ENCODE measurements at regions not wholly inside any gene's neighbourhood (a gene's known extent, or its start where the extent isn't known, plus 50 kb on each side); places are given as distances from the start of the nearest gene placed in this dataset.

DNA sequence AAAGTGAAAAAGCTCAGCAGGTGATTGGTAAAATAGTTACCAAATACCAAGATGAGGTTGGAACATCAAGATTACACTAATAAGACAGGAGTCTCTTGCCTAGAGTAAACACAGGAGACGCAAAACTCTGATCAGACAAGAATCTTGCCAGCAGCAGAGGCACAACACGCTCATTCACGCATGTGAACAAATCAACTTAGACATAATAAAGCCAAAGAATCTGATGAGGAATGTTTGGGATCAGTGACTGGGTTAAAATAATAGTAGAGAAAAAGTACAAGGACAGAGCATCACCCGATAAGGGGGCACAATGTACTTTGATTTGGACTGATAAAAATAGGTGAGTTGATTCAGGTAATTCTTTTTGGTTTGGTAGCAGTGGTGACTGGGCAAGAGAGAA, 159.5 kb upstream of the GRIP1 start (continued):
- TF ChIP-seq, protein P1, sequence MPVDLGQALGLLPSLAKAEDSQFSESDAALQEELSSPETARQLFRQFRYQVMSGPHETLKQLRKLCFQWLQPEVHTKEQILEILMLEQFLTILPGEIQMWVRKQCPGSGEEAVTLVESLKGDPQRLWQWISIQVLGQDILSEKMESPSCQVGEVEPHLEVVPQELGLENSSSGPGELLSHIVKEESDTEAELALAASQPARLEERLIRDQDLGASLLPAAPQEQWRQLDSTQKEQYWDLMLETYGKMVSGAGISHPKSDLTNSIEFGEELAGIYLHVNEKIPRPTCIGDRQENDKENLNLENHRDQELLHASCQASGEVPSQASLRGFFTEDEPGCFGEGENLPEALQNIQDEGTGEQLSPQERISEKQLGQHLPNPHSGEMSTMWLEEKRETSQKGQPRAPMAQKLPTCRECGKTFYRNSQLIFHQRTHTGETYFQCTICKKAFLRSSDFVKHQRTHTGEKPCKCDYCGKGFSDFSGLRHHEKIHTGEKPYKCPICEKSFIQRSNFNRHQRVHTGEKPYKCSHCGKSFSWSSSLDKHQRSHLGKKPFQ (tag by site-specific recombination; IDR thresholded peaks at IDR 0.05): no peak
- TF ChIP-seq ZNF555 (tag by site-specific recombination; conservative IDR thresholded peaks at IDR 0.05): no peak

DNA sequence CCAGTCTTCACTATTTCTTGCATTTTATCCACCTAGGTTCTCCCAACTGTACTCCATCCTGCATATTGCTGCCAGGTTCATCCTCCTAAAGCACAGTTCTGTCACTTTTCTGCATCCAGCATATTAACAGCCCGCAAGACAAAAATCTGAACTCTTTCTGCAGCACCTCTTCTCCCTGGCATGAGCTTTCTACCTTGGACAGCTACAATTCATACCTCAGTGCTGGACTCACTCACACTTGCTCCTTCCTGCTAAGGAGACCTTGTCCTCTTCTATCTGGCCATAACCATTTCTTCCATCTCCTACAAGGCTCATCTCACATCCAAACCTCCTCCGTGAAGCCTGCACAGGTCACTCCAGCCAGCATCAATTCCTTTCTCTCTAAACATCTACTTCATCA, 170.1 kb upstream of the GRIP1 start:
- no peaks in the 10 kb centered on the region for H3K4me1 ChIP-seq (ENCODE audit: control insufficient read depth, insufficient read depth, low read length)
- ChIA-PET CTCF (no interaction called here), POLR2A (no interaction called here)
- H3K9me3 ChIP-seq (ENCODE audit: control insufficient read depth, insufficient read depth, low read depth, low read length): no peaks in the 10 kb centered on the region
- TF ChIP-seq, protein P1 (tag by site-specific recombination; IDR thresholded peaks at IDR 0.05): 0 out of 2 replicates have a peak, but pooled peaks have one; percentile 25
- TF ChIP-seq, protein P2, sequence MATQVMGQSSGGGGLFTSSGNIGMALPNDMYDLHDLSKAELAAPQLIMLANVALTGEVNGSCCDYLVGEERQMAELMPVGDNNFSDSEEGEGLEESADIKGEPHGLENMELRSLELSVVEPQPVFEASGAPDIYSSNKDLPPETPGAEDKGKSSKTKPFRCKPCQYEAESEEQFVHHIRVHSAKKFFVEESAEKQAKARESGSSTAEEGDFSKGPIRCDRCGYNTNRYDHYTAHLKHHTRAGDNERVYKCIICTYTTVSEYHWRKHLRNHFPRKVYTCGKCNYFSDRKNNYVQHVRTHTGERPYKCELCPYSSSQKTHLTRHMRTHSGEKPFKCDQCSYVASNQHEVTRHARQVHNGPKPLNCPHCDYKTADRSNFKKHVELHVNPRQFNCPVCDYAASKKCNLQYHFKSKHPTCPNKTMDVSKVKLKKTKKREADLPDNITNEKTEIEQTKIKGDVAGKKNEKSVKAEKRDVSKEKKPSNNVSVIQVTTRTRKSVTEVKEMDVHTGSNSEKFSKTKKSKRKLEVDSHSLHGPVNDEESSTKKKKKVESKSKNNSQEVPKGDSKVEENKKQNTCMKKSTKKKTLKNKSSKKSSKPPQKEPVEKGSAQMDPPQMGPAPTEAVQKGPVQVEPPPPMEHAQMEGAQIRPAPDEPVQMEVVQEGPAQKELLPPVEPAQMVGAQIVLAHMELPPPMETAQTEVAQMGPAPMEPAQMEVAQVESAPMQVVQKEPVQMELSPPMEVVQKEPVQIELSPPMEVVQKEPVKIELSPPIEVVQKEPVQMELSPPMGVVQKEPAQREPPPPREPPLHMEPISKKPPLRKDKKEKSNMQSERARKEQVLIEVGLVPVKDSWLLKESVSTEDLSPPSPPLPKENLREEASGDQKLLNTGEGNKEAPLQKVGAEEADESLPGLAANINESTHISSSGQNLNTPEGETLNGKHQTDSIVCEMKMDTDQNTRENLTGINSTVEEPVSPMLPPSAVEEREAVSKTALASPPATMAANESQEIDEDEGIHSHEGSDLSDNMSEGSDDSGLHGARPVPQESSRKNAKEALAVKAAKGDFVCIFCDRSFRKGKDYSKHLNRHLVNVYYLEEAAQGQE (tag by site-specific recombination; IDR thresholded peaks at IDR 0.05): peak; percentile 98
- no peak for TF ChIP-seq ZNF239 (tag by site-specific recombination; IDR thresholded peaks at IDR 0.05)
- H3K36me3 ChIP-seq (ENCODE audit: control insufficient read depth in 2 of 2, insufficient read depth in 1 of 2, low read length in 2 of 2): no peaks in the 10 kb centered on the region
- H3K4me3 ChIP-seq (ENCODE audit: low read depth, low read length): no peak overlapping the region
- no peak overlapping the region for H3K27ac ChIP-seq (ENCODE audit: extremely low read depth, low read depth, low read length)

GRCh38 chr12:66851134-66851533, 172.3 kb upstream of the GRIP1 start:
- Histone ChIP-seq H3K9me3 (ENCODE audit: control insufficient read depth, insufficient read depth, low read depth, low read length) (no peaks in the 10 kb centered on the region), H3K27ac (ENCODE audit: extremely low read depth, low read depth, low read length) (no peak overlapping the region), H3K36me3 (ENCODE audit: control insufficient read depth in 2 of 2, insufficient read depth in 1 of 2, low read length in 2 of 2) (no peaks in the 10 kb centered on the region), H3K4me1 (ENCODE audit: control insufficient read depth, insufficient read depth, low read length) (no peaks in the 10 kb centered on the region), H3K4me3 (ENCODE audit: low read depth, low read length) (no peak overlapping the region)
- ChIA-PET CTCF (interaction anchor here (0.7 to 1.7 kb wide), 3 partner anchors 9 to 467 kb away, joined by 3 to 13 read pairs (median 3); no protein-coding TSS in a partner anchor), POLR2A (no interaction called here)
- TF ChIP-seq ZBTB48 (tag by site-specific recombination; IDR thresholded peaks at IDR 0.05): no peak
- no peak for TF ChIP-seq ZNF248 (tag by site-specific recombination; IDR thresholded peaks at IDR 0.05)
- TF ChIP-seq ZNF37A (tag by site-specific recombination; IDR thresholded peaks at IDR 0.05): no peak
- TF ChIP-seq ZNF555 (tag by site-specific recombination; conservative IDR thresholded peaks at IDR 0.05): no peak

GRCh38 chr12:66852091-66852490, 173.2 kb upstream of the GRIP1 start:
- TF ChIP-seq ZNF561 (tag by site-specific recombination; IDR thresholded peaks at IDR 0.05; ENCODE audit: borderline replicate concordance) (no peak), ZNF24 (tag by site-specific recombination; IDR thresholded peaks at IDR 0.05) (no peak), ZNF155 (tag by site-specific recombination; IDR thresholded peaks at IDR 0.05) (no peak), BCL11B (tag by site-specific recombination; IDR thresholded peaks at IDR 0.05; ENCODE audit: low read depth) (no peak)
- TF ChIP-seq, protein P3, sequence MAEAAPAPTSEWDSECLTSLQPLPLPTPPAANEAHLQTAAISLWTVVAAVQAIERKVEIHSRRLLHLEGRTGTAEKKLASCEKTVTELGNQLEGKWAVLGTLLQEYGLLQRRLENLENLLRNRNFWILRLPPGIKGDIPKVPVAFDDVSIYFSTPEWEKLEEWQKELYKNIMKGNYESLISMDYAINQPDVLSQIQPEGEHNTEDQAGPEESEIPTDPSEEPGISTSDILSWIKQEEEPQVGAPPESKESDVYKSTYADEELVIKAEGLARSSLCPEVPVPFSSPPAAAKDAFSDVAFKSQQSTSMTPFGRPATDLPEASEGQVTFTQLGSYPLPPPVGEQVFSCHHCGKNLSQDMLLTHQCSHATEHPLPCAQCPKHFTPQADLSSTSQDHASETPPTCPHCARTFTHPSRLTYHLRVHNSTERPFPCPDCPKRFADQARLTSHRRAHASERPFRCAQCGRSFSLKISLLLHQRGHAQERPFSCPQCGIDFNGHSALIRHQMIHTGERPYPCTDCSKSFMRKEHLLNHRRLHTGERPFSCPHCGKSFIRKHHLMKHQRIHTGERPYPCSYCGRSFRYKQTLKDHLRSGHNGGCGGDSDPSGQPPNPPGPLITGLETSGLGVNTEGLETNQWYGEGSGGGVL (tag by site-specific recombination; IDR thresholded peaks at IDR 0.05): no peak
- TF ChIP-seq, protein P4, sequence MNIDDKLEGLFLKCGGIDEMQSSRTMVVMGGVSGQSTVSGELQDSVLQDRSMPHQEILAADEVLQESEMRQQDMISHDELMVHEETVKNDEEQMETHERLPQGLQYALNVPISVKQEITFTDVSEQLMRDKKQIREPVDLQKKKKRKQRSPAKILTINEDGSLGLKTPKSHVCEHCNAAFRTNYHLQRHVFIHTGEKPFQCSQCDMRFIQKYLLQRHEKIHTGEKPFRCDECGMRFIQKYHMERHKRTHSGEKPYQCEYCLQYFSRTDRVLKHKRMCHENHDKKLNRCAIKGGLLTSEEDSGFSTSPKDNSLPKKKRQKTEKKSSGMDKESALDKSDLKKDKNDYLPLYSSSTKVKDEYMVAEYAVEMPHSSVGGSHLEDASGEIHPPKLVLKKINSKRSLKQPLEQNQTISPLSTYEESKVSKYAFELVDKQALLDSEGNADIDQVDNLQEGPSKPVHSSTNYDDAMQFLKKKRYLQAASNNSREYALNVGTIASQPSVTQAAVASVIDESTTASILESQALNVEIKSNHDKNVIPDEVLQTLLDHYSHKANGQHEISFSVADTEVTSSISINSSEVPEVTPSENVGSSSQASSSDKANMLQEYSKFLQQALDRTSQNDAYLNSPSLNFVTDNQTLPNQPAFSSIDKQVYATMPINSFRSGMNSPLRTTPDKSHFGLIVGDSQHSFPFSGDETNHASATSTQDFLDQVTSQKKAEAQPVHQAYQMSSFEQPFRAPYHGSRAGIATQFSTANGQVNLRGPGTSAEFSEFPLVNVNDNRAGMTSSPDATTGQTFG (tag by site-specific recombination; IDR thresholded peaks at IDR 0.05; ENCODE audit: borderline replicate concordance): no peak
- no peak overlapping the region for H3K4me3 ChIP-seq (ENCODE audit: low read depth, low read length)
- ChIA-PET CTCF (interaction anchor here (1.7 kb wide), 1 partner anchor 8 kb away, joined by 13 read pairs; no protein-coding TSS in a partner anchor), POLR2A (no interaction called here)
- no peaks in the 10 kb centered on the region for H3K4me1 ChIP-seq (ENCODE audit: control insufficient read depth, insufficient read depth, low read length)
- H3K27ac ChIP-seq (ENCODE audit: extremely low read depth, low read depth, low read length): no peak overlapping the region
- H3K36me3 ChIP-seq (ENCODE audit: control insufficient read depth in 2 of 2, insufficient read depth in 1 of 2, low read length in 2 of 2): no peaks in the 10 kb centered on the region
- no peaks in the 10 kb centered on the region for H3K9me3 ChIP-seq (ENCODE audit: control insufficient read depth, insufficient read depth, low read depth, low read length)
